SK-N-SH (cell line): ENCODE measurements at regions not wholly inside any gene's neighbourhood (a gene's known extent, or its start where the extent isn't known, plus 50 kb on each side); places are given as distances from the start of the nearest gene placed in this dataset.

ENCODE experiments used
- CTCF ChIP-seq: fragments of 200-600 bp; sonication (generic); IDR thresholded peaks from 2 replicates; pipeline ENCODE4 v1.6.1; 2017; ENCODE audit warnings: antibody characterized with exemption, mild to moderate bottlenecking, moderate library complexity
- EP300 ChIP-seq, 2 experiments: IDR thresholded peaks; 2 replicates each; pipeline versions ENCODE4 v1.4.0 to v1.6.1; 2012; ENCODE audit warnings: borderline replicate concordance in 1 of 2, low read depth in 1 of 2, low read length in 1 of 2
- FOXJ3 ChIP-seq: sonication (generic); formaldehyde crosslinking; IDR thresholded peaks from 2 replicates; pipeline ENCODE4 v1.5.1; 2020; ENCODE audit warnings: mild to moderate bottlenecking, missing genetic modification reagents
- JUND ChIP-seq: IDR thresholded peaks from 2 replicates; pipeline ENCODE4 v1.4.0; 2012
- POLR2AphosphoS5 ChIP-seq: IDR thresholded peaks from 2 replicates; pipeline ENCODE4 v1.6.1; 2012; ENCODE audit warnings: low read depth, low read length
- RAD21 ChIP-seq: IDR thresholded peaks from 2 replicates; pipeline ENCODE4 v1.6.1; 2012; ENCODE audit warnings: mild to moderate bottlenecking, low read length
- RXRA ChIP-seq: IDR thresholded peaks from 2 replicates; pipeline ENCODE4 v1.4.0; 2012; ENCODE audit warnings: low read depth, mild to moderate bottlenecking, borderline replicate concordance
- SMC3 ChIP-seq: IDR thresholded peaks from 2 replicates; pipeline ENCODE4 v1.6.1; 2012; ENCODE audit warnings: low read depth, low read length, improper control_type of control experiment
- TAF1 ChIP-seq: IDR thresholded peaks from 2 replicates; pipeline ENCODE4 v1.6.1; 2012; ENCODE audit warnings: low read depth, mild to moderate bottlenecking, low read length, moderate library complexity, borderline replicate concordance

- no peak for TF ChIP-seq POLR2AphosphoS5
- no peak for TF ChIP-seq CTCF
- no peak for TF ChIP-seq FOXJ3 (CRISPR knock-in tag)
- TF ChIP-seq EP300 (IDR thresholded peaks at IDR 0.05; ENCODE audit: borderline replicate concordance in 1 of 2, low read depth in 1 of 2, low read length in 1 of 2): no peak
- no peak for TF ChIP-seq RXRA
- no peak for TF ChIP-seq JUND
- no peak for TF ChIP-seq RAD21
- TF ChIP-seq SMC3: no peak
- no peak for TF ChIP-seq TAF1
Measured at GRCh38 chr14:84128050-84128449, 1401.9 kb upstream of the FLRT2 start.
